Uterus (tissue), 2 donors: ENCODE measurements at regions not wholly inside any gene's neighbourhood (a gene's known extent, or its start where the extent isn't known, plus 50 kb on each side); places are given as distances from the start of the nearest gene placed in this dataset.

Experiments used
- CTCF ChIP-seq, 4 experiments: fragments of 200-600 bp in 2 of 4; fragments of 450-650 bp in 2 of 4; sonication (generic) in 2 of 4; IDR thresholded peaks; one replicate each; pipeline ENCODE4 v1.5.1; 2016 to 2019; ENCODE audit warnings: antibody characterized with exemption in 4 of 4, mild to moderate bottlenecking in 2 of 4, moderate library complexity in 1 of 4
- POLR2A ChIP-seq, 2 donors: fragments of 450-650 bp; IDR thresholded peaks; one replicate each; pipeline ENCODE4 v1.6.1; 2016; ENCODE audit warnings: antibody characterized with exemption in 2 of 2, mild to moderate bottlenecking in 1 of 2, moderate library complexity in 1 of 2

- TF ChIP-seq POLR2A (IDR thresholded peaks at IDR 0.05), result no peak
- no peak for TF ChIP-seq CTCF (IDR thresholded peaks at IDR 0.05)
Observed at GRCh38 chr11:109564241-109564640, 142.3 kb downstream of the C11orf87 start.
